ENCODE measurements at regions not wholly inside any gene's neighbourhood (a gene's known extent, or its start where the extent isn't known, plus 50 kb on each side); places are given as distances from the start of the nearest gene placed in this dataset.
A peak's percentile ranks its signal among the peaks of the same experiment; 100 is the strongest.
"Not testable (repeated sequence)": the region's sequence is repeated elsewhere in the genome, so short reads cannot be mapped to it uniquely, and the experiment has no call there.

- no peak for DNase-seq
Measured at GRCh38 chr3:139095803-139096466, 51.2 kb upstream of the PRR23C start.

DNA sequence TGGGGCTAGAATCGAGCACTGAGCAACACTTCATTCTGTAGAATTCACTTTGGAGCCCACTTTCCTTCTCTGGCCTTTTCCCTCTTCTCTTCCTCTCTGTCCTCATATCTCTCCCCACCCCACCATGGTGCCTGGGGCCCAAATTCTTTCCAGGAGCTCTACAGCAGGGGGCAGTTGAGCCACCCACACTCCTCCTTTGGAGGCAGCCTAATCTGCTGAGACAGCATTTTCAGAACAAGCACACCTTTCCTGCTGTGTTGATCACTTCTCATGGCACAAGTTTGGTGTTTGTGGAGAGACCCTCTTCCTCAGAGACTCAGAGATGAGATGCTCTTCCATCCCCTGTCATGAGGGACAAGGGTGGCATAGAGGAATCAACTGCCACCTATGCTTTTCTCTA is 52.0 kb upstream of the PRR23C start:
- DNase-seq: no peak

GRCh38 chr3:139098391-139098790 is 53.7 kb upstream of the PRR23C start:
- no peak for DNase-seq

GRCh38 chr3:139099968-139100817 is 55.5 kb upstream of the PRR23C start:
- no peak for DNase-seq

- DNase-seq: no peak
Measured at GRCh38 chr3:139100821-139101220, 56.1 kb upstream of the PRR23C start.

DNA sequence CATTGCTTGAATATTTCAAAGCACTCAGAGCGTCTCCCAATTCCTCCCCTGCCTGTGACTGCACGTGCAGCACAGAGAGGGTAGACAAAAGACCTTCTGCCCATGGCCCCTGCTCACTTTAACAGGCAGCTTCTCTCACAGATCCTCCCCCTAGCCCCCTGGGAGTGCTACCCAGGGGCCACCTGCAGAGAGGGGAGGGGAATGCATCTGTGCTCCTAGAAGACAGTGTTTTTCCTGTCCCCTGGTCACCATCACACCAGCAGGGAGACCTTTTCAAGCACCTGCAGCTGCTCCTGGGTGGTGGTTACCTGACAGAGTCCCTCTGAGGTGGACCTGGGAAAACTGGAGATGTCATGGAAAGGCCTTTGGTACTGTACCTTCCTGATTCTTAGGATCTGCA is 56.7 kb upstream of the PRR23C start:
- DNase-seq: no peak

DNA sequence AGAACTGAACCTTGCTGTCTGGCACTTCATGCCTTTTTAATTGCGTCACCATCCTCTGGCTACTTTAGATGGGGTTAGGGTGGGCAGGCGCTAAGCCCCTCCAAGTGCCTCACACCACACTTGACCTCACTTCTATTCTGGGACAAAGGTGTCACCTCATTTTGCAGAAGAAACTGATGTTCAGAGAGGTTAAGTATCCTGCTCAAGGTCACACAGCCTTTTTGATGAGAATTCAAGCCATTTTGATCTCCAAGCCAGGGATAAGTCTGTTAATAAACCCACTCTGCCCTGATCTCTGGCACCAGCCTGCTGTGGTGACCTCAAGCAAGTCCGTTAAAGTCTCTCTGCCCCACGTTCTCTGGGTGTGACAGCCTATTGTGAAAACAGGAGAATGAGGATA is 58.8 kb upstream of the PRR23C start:
- no peak for DNase-seq

DNA sequence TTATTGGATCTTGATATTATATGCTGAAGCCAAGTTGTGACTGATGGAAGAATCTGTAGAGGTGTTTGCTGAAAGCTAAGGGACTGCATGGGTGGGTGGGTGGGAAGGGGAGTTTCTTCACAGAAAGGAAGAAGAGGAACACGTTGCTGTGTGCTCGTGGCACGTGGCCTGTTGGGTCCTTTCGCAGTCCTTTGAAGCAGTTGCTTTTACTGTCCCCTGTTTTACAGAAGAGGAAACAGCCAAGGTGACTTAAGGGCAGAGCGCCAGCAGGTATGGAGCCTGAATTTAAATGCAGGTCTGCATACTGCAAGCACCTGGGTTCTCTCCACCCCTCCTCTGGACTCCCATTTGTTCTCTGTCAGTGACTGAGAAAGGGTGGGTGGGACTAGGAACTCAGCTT is 59.4 kb upstream of the PRR23C start:
- no peak for DNase-seq

DNA sequence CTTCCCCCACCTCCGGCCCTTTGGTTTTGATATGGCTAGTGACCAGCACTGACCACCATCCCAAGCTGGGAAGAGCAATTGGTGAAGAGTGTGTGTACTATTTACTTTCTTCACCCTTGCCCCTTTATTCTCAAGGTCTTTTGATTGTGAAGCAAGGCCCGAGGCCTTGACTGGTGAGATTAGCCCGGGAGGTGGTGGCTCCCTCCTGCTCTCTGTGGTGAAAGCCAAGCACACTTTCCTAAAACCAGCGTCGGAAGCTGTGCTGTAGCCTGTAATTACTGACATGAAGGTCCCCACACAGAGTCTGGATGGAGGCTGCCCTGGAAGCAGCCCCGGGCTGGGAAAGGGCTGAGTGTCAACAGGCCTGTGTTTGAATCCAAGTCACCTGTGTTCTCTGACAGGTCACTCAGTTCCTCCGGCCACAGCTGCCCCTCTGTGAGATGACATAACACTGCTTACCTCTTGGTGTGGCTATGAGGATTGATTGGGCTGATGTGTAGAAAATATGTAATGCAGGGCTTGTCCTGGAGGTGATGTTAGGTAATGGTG is 60.5 kb upstream of the PRR23C start:
- no peak for DNase-seq

DNA sequence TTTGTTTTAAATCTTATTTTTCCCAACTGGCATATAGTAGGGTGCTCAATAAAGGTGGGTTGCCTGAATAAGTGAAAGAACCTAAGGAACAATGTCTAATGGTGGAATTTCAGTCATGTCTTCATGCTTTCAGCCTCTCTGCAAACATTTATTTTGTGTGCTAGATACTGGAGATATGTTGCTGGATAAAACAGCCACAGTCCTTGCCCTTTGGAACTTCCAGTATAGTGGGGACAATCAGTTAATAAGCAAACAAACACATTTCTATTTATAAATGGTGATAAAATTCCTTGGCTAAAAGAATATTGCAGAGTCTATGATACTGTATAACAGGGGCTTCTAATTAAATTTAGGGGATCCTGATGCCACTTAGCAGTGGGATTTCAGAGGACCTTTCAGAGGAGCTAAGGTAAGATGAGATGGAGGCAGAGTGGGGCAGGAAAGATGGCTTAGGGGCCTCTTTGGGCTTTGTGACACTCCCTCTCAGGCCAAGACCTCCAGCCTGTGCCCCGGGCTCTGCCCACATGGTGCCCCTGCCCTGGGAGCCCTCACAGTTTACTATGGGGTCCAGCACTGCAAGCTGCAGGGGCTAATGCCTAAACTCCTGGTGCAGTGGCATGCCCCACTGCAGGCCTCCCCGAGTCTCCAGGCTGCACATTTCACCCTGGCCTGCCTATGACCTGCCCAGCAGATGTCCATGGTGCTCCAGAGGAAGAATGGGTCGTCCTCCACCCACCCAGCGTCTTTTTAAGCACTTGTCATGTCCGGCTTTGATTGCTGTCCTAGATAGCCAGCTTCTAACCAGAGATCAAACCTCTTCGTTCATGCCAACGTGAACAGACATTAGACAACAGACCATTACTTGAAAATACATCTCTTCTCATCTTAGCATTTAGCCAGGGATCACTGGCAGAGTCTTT is 61.6 kb upstream of the PRR23C start:
- DNase-seq: no peak

DNA sequence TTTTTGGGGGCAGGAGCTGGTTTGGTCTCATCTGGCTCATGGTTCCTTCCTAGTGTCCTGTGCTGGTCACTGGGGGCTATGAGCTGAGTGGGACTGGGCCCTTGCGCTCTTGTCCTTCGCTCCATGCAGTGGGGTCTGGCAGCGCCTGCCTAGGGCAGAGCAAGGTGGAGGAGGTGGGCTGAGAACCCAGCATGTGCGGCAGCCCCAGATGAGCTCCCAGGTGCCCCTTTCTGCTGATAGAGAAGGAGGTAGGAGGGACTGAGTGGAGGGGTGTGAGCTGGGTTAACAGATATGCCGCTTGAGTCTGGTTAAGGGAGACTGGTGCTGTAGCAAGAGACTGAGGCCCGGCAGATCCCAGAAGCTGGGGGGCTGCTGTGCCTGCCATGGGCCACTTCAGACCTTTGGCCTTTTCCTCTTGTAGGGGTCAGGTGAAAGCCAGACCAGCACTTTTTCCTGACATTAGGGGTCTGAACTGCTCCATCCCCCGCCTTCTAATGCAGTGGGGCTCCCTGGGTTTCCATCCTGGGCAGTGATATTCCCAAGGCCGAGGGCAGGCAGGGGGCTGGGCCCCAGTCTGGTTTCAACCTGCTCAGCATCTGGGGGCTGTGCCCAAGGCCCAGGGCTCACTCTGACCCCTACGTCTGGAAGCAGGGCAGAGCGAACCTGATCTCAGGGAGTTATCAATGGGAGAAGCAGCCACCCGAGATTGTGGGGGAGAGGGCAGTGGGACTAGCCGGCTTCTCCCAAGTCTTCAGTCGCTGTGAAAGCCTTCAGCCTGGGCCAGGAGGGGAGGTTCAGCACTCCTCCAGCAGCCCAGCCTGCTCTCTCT is 62.9 kb upstream of the PRR23C start:
- no peak for DNase-seq

DNA sequence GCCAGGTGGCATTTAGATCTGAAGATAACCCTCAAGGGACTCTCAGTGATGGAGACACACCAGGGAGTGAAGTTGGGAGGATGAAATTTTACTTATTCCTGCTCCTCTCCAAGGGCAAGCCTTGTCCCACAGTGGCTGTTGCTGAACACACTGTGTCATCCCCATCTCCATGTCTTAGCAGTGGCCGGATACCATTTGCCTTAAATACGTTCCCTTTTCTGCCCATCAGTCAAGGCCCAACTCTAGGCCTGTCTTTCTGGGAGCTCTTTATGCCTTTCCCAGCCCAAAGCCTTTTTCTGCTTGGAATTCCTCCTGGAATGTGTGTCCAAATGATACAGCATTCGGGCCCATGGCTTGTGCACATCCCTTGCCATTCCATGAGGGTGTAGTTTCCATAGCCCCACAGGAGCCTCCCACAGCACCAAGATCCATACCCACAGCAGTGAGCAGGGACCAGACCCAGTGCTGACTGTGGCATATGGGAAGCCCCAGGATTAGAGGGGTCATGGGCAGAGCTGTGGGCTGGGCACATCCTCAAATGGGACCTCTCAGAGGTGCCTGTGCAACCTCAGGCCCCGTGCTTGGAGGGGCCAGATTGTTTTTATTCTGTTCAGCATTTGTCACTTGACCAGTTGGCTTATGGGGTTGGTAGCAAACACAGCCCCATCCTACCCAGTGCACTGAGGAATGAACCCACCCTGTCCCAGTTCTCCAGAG is 63.7 kb upstream of the PRR23C start:
- no peak for DNase-seq

GRCh38 chr3:139109271-139109670 is 64.6 kb upstream of the PRR23C start:
- no peak for DNase-seq

GRCh38 chr3:139110072-139110830 is 65.6 kb upstream of the PRR23C start:
- no peak for DNase-seq

DNA sequence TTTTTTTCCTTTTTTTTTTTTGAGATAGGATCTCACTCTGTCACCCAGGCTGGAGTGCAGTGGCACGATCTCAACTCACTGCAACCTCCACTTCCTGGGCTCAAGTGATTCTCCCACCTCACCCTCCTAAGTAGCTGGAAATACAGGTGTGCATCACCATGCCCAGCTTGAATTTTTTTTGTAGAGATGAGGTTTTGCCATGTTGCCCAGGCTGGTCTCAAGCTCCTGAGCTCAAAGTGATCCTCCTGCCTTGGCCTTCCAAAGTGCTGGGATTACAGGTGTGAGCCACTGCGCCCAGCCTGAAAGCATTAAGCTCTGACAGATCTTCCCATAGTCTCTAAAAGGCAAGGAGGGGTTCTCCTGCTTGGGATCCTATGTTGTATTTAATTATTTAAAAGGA is 66.2 kb upstream of the PRR23C start:
- DNase-seq: not testable (repeated sequence)

DNA sequence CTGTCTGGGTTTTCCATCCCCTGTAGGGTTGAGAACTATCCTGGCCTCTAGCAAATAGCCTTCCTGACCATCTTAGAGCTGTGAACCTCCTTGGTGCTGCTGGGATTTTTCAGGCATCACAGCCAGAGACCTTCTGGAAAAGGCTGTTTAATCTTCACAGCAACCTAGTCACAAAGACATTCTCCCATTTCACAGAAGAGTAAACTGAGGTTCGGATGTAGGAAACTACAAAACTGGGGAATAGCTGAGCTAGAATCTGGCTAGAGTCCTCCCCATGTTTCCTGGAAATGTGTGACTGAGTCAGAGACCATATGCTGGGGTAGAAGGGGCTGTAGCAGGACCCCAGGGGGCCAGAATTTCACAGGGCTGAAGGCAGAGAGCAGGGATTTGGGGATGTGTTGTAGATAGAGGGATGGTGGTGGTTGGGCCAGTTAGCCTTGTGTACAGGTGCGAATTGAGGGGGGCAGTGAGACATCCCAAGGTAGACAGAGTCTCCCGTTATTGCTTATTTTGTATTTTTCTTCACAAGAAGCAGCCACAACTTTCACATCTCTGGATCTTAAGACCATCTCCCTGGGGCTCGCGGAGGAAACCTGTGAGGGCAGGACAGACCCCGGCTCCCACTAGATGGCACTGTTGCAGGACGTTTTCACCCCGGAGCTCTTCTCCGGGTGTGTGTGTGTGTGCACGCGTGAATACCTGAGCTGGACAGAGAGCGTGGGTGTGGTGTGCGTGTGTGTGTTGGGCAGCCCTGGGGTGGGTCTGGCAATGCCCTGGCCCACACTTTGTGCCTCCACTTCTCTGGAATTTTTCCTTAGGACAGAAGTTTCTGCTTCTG is 66.9 kb upstream of the PRR23C start:
- DNase-seq: peak; percentile 78

DNA sequence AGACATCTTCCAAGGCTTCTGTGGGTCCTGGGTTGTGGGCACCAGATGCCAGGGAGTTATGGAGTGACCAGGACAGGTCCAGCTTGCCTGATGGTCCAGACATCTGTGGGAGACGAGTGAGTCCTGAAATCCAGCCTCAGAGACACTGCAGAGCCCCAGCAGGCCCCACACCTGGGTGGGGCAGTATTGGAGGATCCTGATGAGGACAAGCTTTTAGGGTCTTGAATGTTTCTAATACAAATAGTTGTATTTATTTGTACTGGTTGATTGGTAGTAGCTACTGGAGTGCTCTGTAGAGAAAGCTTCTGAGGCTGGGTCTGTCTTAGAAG is 67.5 kb upstream of the PRR23C start:
- no peak for DNase-seq

GRCh38 chr3:139113231-139113992 is 68.7 kb upstream of the PRR23C start:
- peak; percentile 11 for DNase-seq

DNA sequence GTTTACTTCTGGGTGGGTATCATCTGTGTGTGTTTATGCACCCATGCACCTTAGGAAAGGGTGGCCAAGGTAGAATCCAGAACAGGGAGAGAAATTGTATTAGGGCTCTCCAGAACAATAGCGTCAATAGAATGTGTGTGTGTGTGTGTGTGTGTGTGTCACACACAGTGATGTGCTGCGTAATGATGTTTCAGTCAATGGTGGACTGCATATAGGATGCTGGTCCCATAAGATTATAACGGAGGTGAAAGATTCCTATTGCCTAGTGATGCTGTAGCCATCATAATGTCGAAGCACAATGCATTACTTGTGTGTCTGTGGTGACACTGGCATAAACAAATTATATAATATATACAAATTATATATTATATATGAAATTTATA is 69.3 kb upstream of the PRR23C start:
- no peak for DNase-seq

Measured in activated CD4-positive, alpha-beta T cell treated with anti-CD3 and anti-CD28 coated beads for 48 hours (primary cell).